ENCODE measurements at regions not wholly inside any gene's neighbourhood (a gene's known extent, or its start where the extent isn't known, plus 50 kb on each side); places are given as distances from the start of the nearest gene placed in this dataset.

DNA sequence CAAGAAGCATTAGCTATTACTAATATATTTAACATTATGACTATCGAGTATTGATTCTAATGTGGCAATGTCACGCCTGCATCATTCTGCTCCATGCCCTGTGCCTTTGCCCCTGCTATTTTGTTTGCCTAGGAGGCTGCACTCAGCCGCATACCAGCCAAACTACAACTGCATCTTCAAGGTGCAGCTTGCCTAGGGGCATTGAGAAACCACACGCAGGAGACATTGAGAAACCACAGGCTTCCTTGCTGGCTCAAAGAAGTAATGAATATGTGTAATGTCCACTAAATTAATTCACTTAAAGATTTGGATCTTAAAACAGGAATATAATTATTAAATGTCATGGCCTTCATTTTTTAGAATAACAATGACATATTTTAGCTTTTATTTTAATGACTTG is 683.6 kb upstream of the TENM3 start:
- no peak for TF ChIP-seq POLR2A (IDR thresholded peaks at IDR 0.05; ENCODE audit: low read depth, low read length)
- TF ChIP-seq, protein P1, sequence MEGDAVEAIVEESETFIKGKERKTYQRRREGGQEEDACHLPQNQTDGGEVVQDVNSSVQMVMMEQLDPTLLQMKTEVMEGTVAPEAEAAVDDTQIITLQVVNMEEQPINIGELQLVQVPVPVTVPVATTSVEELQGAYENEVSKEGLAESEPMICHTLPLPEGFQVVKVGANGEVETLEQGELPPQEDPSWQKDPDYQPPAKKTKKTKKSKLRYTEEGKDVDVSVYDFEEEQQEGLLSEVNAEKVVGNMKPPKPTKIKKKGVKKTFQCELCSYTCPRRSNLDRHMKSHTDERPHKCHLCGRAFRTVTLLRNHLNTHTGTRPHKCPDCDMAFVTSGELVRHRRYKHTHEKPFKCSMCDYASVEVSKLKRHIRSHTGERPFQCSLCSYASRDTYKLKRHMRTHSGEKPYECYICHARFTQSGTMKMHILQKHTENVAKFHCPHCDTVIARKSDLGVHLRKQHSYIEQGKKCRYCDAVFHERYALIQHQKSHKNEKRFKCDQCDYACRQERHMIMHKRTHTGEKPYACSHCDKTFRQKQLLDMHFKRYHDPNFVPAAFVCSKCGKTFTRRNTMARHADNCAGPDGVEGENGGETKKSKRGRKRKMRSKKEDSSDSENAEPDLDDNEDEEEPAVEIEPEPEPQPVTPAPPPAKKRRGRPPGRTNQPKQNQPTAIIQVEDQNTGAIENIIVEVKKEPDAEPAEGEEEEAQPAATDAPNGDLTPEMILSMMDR (IDR thresholded peaks at IDR 0.05 in 2 of 3, conservative IDR thresholded peaks at IDR 0.05 in 1 of 3; ENCODE audit: control insufficient read depth in 2 of 3, extremely low read depth in 1 of 3, insufficient read depth in 1 of 3, low read depth in 3 of 3, low read length in 3 of 3) = no peak
- no peak for TF ChIP-seq RFX5 (IDR thresholded peaks at IDR 0.05; ENCODE audit: low read depth, low read length)
- TF ChIP-seq SPI1 (IDR thresholded peaks at IDR 0.05; ENCODE audit: borderline replicate concordance, insufficient read depth, low read depth, low read length) = no peak
- no peak for TF ChIP-seq POLR2AphosphoS5 (IDR thresholded peaks at IDR 0.05; ENCODE audit: low read length)
- no peak for TF ChIP-seq POLR2AphosphoS2 (IDR thresholded peaks at IDR 0.05; ENCODE audit: low read depth, low read length)

Data from GM12878 (cell line).